ENCODE measurements at regions not wholly inside any gene's neighbourhood (a gene's known extent, or its start where the extent isn't known, plus 50 kb on each side); places are given as distances from the start of the nearest gene placed in this dataset.

- ChIA-PET CTCF (ENCODE audit: unreplicated experiment) (no interaction called here), POLR2A (no interaction called here)
- intact Hi-C loops (cut with micrococcal nuclease; ENCODE audit: unreplicated experiment): loop anchor here (10.0 kb wide), 1 partner anchor 55 kb away; no protein-coding TSS in a partner anchor
- Histone ChIP-seq H3K4me1 (ENCODE audit: insufficient read depth, low read length, poor library complexity, severe bottlenecking) (no peaks in the 10 kb centered on the region), H3K27ac (ENCODE audit: low read depth, low read length, poor library complexity, severe bottlenecking) (no peak overlapping the region), H2AFZ (ENCODE audit: low read length) (no peak overlapping the region), H3K9me3 (ENCODE audit: low read length) (no peaks in the 10 kb centered on the region), H3K9me2 (ENCODE audit: insufficient read depth, low read length) (no peaks in the 10 kb centered on the region), H3K36me3 (ENCODE audit: insufficient read depth, low read length) (no peaks in the 10 kb centered on the region), H3K4me2 (ENCODE audit: low read length) (no peak overlapping the region), H4K20me1 (ENCODE audit: insufficient read depth, low read length) (no peaks in the 10 kb centered on the region), H3K79me2 (ENCODE audit: insufficient read depth, low read depth, low read length) (no peaks in the 10 kb centered on the region), H3K4me3 (ENCODE audit: low read depth, low read length, poor library complexity, severe bottlenecking) (no peak overlapping the region)
- DNase-seq (ENCODE audit: low spot score): no peak
- no TSS peak for BruUV-seq (replicated peaks)
- TF ChIP-seq CTCF (conservative IDR thresholded peaks at IDR 0.05; ENCODE audit: low read length) (no peak), EZH2phosphoT487 (IDR thresholded peaks at IDR 0.05; ENCODE audit: borderline replicate concordance, low read depth, low read length) (no peak)
These were observed 194.0 kb downstream of the FAM181B start for GRCh38 chr11:82539669-82540068.

- Histone ChIP-seq H4K20me1 (ENCODE audit: insufficient read depth, low read length) (no peaks in the 10 kb centered on the region), H3K4me3 (ENCODE audit: low read depth, low read length, poor library complexity, severe bottlenecking) (no peak overlapping the region)
- no TSS peak for BruUV-seq (replicated peaks)
These were observed 197.0 kb downstream of the FAM181B start for GRCh38 chr11:82536706-82537105.

More at GRCh38 chr11:82536706-82537105, 197.0 kb downstream of the FAM181B start:
- H3K9me2 ChIP-seq (ENCODE audit: insufficient read depth, low read length): no peaks in the 10 kb centered on the region
- H3K4me1 ChIP-seq (ENCODE audit: insufficient read depth, low read length, poor library complexity, severe bottlenecking): no peaks in the 10 kb centered on the region
- no peaks in the 10 kb centered on the region for H3K36me3 ChIP-seq (ENCODE audit: insufficient read depth, low read length)
- DNase-seq (ENCODE audit: low spot score): no peak
- no peak overlapping the region for H3K27ac ChIP-seq (ENCODE audit: low read depth, low read length, poor library complexity, severe bottlenecking)
- no peak overlapping the region for H3K4me2 ChIP-seq (ENCODE audit: low read length)
- TF ChIP-seq EZH2phosphoT487 (IDR thresholded peaks at IDR 0.05; ENCODE audit: borderline replicate concordance, low read depth, low read length) (no peak), CTCF (conservative IDR thresholded peaks at IDR 0.05; ENCODE audit: low read length) (no peak)
- H2AFZ ChIP-seq (ENCODE audit: low read length): no peak overlapping the region
- intact Hi-C loops (cut with micrococcal nuclease; ENCODE audit: unreplicated experiment): loop anchor here (10.0 kb wide), 1 partner anchor 58 kb away; no protein-coding TSS in a partner anchor
- POLR2A ChIA-PET: interaction anchor here (0.6 kb wide), 1 partner anchor 17 kb away, joined by 3 read pairs; no protein-coding TSS in a partner anchor
- H3K79me2 ChIP-seq (ENCODE audit: insufficient read depth, low read depth, low read length): no peaks in the 10 kb centered on the region
- no peaks in the 10 kb centered on the region for H3K9me3 ChIP-seq (ENCODE audit: low read length)
- CTCF ChIA-PET (ENCODE audit: unreplicated experiment): no interaction called here
